Neural progenitor cell (in vitro differentiated cells): ENCODE measurements at regions not wholly inside any gene's neighbourhood (a gene's known extent, or its start where the extent isn't known, plus 50 kb on each side); places are given as distances from the start of the nearest gene placed in this dataset.

ENCODE experiments used
- DNase-seq: peaks from one replicate; pipeline ENCODE4 v3.0.0-alpha.2; 2016; ENCODE audit warnings: low spot score
- H2AFZ ChIP-seq: fragments of 200-600 bp; sonication (generic); replicated peaks from 2 replicates; pipeline ENCODE4 v1.6.1; 2016; ENCODE audit warnings: antibody characterized with exemption
- H3F3A ChIP-seq: fragments of 200-600 bp; sonication (generic); 2 replicates; pipeline ENCODE4 v1.6.1; 2016; ENCODE audit warnings: antibody characterized with exemption, low read depth
- H3K27ac ChIP-seq: fragments of 200-600 bp; sonication (generic); 2 replicates; pipeline ENCODE4 v1.5.1; 2016; ENCODE audit warnings: mild to moderate bottlenecking
- H3K27me3 ChIP-seq: fragments of 200-600 bp; sonication (generic); 2 replicates; pipeline ENCODE4 v1.6.1; 2016; ENCODE audit warnings: mild to moderate bottlenecking, moderate library complexity
- H3K36me3 ChIP-seq: fragments of 200-600 bp; sonication (generic); 2 replicates; pipeline ENCODE4 v1.5.1; 2016
- H3K4me1 ChIP-seq: fragments of 200-600 bp; sonication (generic); 2 replicates; pipeline ENCODE4 v1.6.1; 2016; ENCODE audit warnings: mixed run types
- H3K4me2 ChIP-seq: fragments of 200-600 bp; sonication (generic); 2 replicates; pipeline ENCODE4 v1.6.1; 2016
- H3K4me3 ChIP-seq: fragments of 200-600 bp; sonication (generic); 2 replicates; pipeline ENCODE4 v1.5.1; 2016
- H3K79me2 ChIP-seq: fragments of 200-600 bp; sonication (generic); 2 replicates; pipeline ENCODE4 v1.6.1; 2016; ENCODE audit warnings: low read depth
- H3K9ac ChIP-seq: fragments of 200-600 bp; sonication (generic); 2 replicates; pipeline ENCODE4 v1.6.1; 2016
- H3K9me3 ChIP-seq: fragments of 200-600 bp; sonication (generic); 2 replicates; pipeline ENCODE4 v1.5.1; 2016; ENCODE audit warnings: low read depth
- H4K20me1 ChIP-seq: fragments of 200-600 bp; sonication (generic); 2 replicates; pipeline ENCODE4 v1.6.1; 2016; ENCODE audit warnings: low read depth
- H3K27ac Mint-ChIP-seq: 3 replicates; pipeline ENCODE4 v1.8.0; 2021; ENCODE audit warnings: mixed read lengths
- H3K27me3 Mint-ChIP-seq: 2 replicates; pipeline ENCODE4 v1.8.0; 2022; ENCODE audit warnings: low read depth, mild to moderate bottlenecking, inconsistent platforms, moderate library complexity, mixed read lengths; ENCODE audit not compliant: insufficient read depth
- H3K36me3 Mint-ChIP-seq: 3 replicates; pipeline ENCODE4 v1.8.0; 2021; ENCODE audit warnings: mixed read lengths
- H3K4me1 Mint-ChIP-seq: 3 replicates; pipeline ENCODE4 v1.8.0; 2021; ENCODE audit warnings: mixed read lengths
- H3K4me3 Mint-ChIP-seq: 3 replicates; pipeline ENCODE4 v1.8.0; 2021; ENCODE audit warnings: mild to moderate bottlenecking, moderate library complexity, mixed read lengths
- H3K9me3 Mint-ChIP-seq: 3 replicates; pipeline ENCODE4 v1.8.0; 2020; ENCODE audit warnings: mixed read lengths
- CTCF ChIP-seq: fragments of 200-600 bp; sonication (generic); IDR thresholded peaks from 2 replicates; pipeline ENCODE4 v1.5.1; 2017; ENCODE audit warnings: antibody characterized with exemption, mild to moderate bottlenecking
- EZH2 ChIP-seq: fragments of 200-600 bp; sonication (generic); IDR thresholded peaks from 2 replicates; pipeline ENCODE4 v1.6.1; 2017; ENCODE audit warnings: antibody characterized with exemption, mild to moderate bottlenecking, moderate library complexity
- EZH2phosphoT487 ChIP-seq: fragments of 200-600 bp; sonication (generic); IDR thresholded peaks from 2 replicates; pipeline ENCODE4 v1.6.1; 2017; ENCODE audit warnings: antibody characterized with exemption

- Histone ChIP-seq H3K9me3 (no peaks in the 10 kb centered on the region), H4K20me1 (no peaks in the 10 kb centered on the region), H3K79me2 (no peaks in the 10 kb centered on the region), H3K4me1 (peaks cover 18% of the 10 kb centered on the region), H3K27ac (peak overlapping the region; percentile 37), H3K27me3 (no peaks in the 10 kb centered on the region), H3K4me2 (peak overlapping the region; percentile 58), H3K9ac (no peak overlapping the region), H3K4me3 (no peak overlapping the region), H3K36me3 (no peaks in the 10 kb centered on the region), H2AFZ (no peak overlapping the region), H3F3A (peaks cover 27% of the 10 kb centered on the region)
- H3K9me3 Mint-ChIP-seq: no peaks in the 10 kb centered on the region
- no peak for DNase-seq
- peak overlapping the region; percentile 84 for H3K27ac Mint-ChIP-seq
- H3K36me3 Mint-ChIP-seq: no peaks in the 10 kb centered on the region
- peaks cover 2% of the 10 kb centered on the region for H3K27me3 Mint-ChIP-seq
- no peak overlapping the region for H3K4me3 Mint-ChIP-seq
- peaks cover 24% of the 10 kb centered on the region for H3K4me1 Mint-ChIP-seq
- TF ChIP-seq EZH2 (no peak), EZH2phosphoT487 (no peak)
Measured at GRCh38 chr5:17146280-17146841, 71.1 kb upstream of the BASP1 start.

DNA sequence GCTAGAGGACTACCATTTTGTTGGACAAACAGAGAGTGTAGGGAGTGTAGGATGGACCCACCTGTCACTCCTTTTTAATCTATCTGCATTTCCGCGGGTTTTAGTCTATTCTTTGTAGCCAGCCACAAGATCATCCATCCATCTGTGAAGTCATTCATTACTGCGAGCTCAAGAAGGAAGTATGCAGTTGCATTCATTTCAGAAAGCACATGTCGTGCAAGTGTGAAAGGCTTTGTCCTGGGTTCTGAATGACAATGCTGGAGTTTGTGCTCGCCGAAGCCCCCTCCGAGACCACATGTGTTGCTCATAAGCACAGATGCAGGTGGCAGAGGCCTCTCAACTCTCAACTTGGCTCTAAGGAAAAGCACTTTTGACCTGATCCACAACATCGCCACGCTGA lies 70.3 kb upstream of the BASP1 start:
- no peaks in the 10 kb centered on the region for H3K36me3 ChIP-seq
- Mint-ChIP-seq H3K36me3 (no peaks in the 10 kb centered on the region), H3K4me1 (peaks cover 32% of the 10 kb centered on the region), H3K4me3 (no peak overlapping the region), H3K27me3 (no peaks in the 10 kb centered on the region), H3K27ac (peak overlapping the region; percentile 53), H3K9me3 (no peaks in the 10 kb centered on the region)
- H3K27me3 ChIP-seq: no peaks in the 10 kb centered on the region
- TF ChIP-seq CTCF (no peak), EZH2phosphoT487 (no peak), EZH2 (no peak)
- peaks cover 26% of the 10 kb centered on the region for H3K4me1 ChIP-seq
- DNase-seq: peak; percentile 16
- peaks cover 36% of the 10 kb centered on the region for H3F3A ChIP-seq
- no peaks in the 10 kb centered on the region for H3K79me2 ChIP-seq
- H2AFZ ChIP-seq: no peak overlapping the region
- no peak overlapping the region for H3K4me3 ChIP-seq
- no peak overlapping the region for H3K9ac ChIP-seq
- H3K9me3 ChIP-seq: no peaks in the 10 kb centered on the region
- H4K20me1 ChIP-seq: no peaks in the 10 kb centered on the region
- H3K27ac ChIP-seq: no peak overlapping the region
- H3K4me2 ChIP-seq: no peak overlapping the region

DNA sequence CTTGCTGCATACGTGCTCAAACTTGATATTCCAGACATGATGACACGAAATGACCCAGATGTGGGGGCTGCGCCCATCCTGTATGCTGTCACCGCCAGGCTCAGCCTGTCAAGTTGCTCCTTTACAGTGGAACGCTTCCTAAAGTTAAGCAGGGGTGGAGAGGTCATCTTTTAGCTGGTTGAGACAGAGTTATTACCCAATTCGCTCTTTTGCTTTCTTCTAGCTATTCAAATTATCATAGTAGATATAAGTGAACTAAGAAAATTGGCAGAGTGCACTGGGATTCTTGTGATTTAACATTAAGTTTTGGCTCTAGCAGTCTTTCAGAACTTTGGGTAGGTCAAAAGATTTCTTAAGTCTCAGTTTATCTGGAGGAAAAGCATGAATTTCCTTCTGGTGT lies 69.8 kb upstream of the BASP1 start:
- no peak overlapping the region for H3K27ac ChIP-seq
- H3F3A ChIP-seq: peaks cover 40% of the 10 kb centered on the region
- H3K36me3 ChIP-seq: no peaks in the 10 kb centered on the region
- H3K9me3 ChIP-seq: no peaks in the 10 kb centered on the region
- no peaks in the 10 kb centered on the region for H4K20me1 ChIP-seq
- H3K9ac ChIP-seq: no peak overlapping the region
- H3K36me3 Mint-ChIP-seq: no peaks in the 10 kb centered on the region
- no peaks in the 10 kb centered on the region for H3K27me3 Mint-ChIP-seq
- DNase-seq: no peak
- H3K9me3 Mint-ChIP-seq: no peaks in the 10 kb centered on the region
- H3K4me1 ChIP-seq: peaks cover 30% of the 10 kb centered on the region
- TF ChIP-seq EZH2phosphoT487 (no peak), CTCF (no peak), EZH2 (no peak)
- no peak overlapping the region for H3K4me3 ChIP-seq
- no peak overlapping the region for H3K4me2 ChIP-seq
- no peaks in the 10 kb centered on the region for H3K79me2 ChIP-seq
- no peak overlapping the region for H3K27ac Mint-ChIP-seq
- no peak overlapping the region for H2AFZ ChIP-seq
- H3K4me3 Mint-ChIP-seq: no peak overlapping the region
- no peaks in the 10 kb centered on the region for H3K27me3 ChIP-seq
- H3K4me1 Mint-ChIP-seq: peaks cover 37% of the 10 kb centered on the region

DNA sequence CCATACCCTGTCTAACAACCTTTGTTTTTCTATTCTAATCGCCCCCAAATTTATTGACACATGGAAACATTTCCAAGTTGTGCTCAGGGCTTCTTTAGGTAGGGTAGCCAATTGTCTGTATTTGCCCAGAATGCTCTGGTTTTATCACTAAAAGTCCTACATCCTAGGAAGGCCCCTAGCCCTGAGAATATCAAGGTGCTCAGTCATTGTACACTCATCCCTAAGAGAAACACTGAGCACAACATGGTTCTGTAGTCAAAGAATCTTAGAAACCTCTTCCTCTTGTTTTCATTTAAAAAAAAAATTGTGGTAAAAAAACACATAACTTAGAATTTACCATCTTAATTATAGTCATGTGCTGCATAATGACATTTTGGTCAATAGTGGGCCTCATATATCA lies 69.0 kb upstream of the BASP1 start:
- H3K4me2 ChIP-seq: no peak overlapping the region
- TF ChIP-seq EZH2: no peak
- no peak for TF ChIP-seq EZH2phosphoT487
- no peak for TF ChIP-seq CTCF
- H3K4me1 ChIP-seq: peaks cover 31% of the 10 kb centered on the region
- Mint-ChIP-seq H3K27ac (no peak overlapping the region), H3K27me3 (no peaks in the 10 kb centered on the region), H3K9me3 (no peaks in the 10 kb centered on the region), H3K4me1 (peaks cover 42% of the 10 kb centered on the region), H3K36me3 (no peaks in the 10 kb centered on the region), H3K4me3 (no peak overlapping the region)
- no peaks in the 10 kb centered on the region for H3K79me2 ChIP-seq
- H3F3A ChIP-seq: peaks cover 43% of the 10 kb centered on the region
- no peaks in the 10 kb centered on the region for H3K27me3 ChIP-seq
- no peak overlapping the region for H3K4me3 ChIP-seq
- no peaks in the 10 kb centered on the region for H4K20me1 ChIP-seq
- DNase-seq: no peak
- H3K27ac ChIP-seq: no peak overlapping the region
- H2AFZ ChIP-seq: no peak overlapping the region
- H3K9ac ChIP-seq: no peak overlapping the region
- H3K9me3 ChIP-seq: no peaks in the 10 kb centered on the region
- H3K36me3 ChIP-seq: no peaks in the 10 kb centered on the region
